ENCODE measurements at regions not wholly inside any gene's neighbourhood (a gene's known extent, or its start where the extent isn't known, plus 50 kb on each side); places are given as distances from the start of the nearest gene placed in this dataset.

DNA sequence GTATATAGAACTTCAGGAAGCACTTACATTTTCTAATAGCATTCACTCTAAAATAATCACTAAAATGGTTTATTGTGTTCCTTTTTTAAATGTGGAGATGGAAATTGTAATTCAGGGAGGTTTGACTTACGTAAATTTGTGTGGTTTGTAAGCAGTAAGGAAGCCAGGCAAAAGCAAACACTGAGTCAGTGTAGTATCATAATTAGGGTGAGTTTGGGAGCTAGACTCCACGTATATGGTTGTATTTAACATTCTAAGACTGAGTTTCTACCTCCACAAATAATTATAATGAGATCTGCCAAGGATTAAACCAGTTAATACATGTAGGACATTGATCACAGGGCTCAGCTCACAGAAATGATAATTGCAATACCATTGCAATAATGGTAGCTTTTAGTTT, 425.5 kb downstream of the CBLN4 start:
- TF ChIP-seq TARDBP (IDR thresholded peaks at IDR 0.05) (no peak), CTBP1 (IDR thresholded peaks at IDR 0.05; ENCODE audit: borderline replicate concordance) (no peak), FOXM1 (IDR thresholded peaks at IDR 0.05; ENCODE audit: borderline replicate concordance) (no peak), FOXA1 (IDR thresholded peaks at IDR 0.05) (no peak), SUZ12 (IDR thresholded peaks at IDR 0.05) (no peak), LEF1 (IDR thresholded peaks at IDR 0.05; ENCODE audit: borderline replicate concordance) (no peak)
